Calu3 (cell line): ENCODE measurements at regions not wholly inside any gene's neighbourhood (a gene's known extent, or its start where the extent isn't known, plus 50 kb on each side); places are given as distances from the start of the nearest gene placed in this dataset.

Experiments used
- BruUV-seq: library from RNA; stranded (reverse); fragments of 400-500 nt; replicated peaks from 2 replicates; lab custom pipeline; 2021; lab: Mats Ljungman, UMichigan
- CTCF ChIA-PET: fragments of 300-600 bp; sonication (Branson Sonifier 250); formaldehyde crosslinking; loops from one replicate; lab custom pipeline; 2022; ENCODE audit warnings: antibody characterized with exemption; lab: Charles Lee
- DNase-seq: peaks from one replicate; pipeline ENCODE4 v3.0.0; 2022
- H3K27ac Mint-ChIP-seq: one replicate; pipeline ENCODE4 v1.8.0; 2022; ENCODE audit warnings: mixed read lengths; ENCODE audit not compliant: unreplicated experiment
- H3K27me3 Mint-ChIP-seq: one replicate; pipeline ENCODE4 v1.8.0; 2022; ENCODE audit warnings: mixed read lengths; ENCODE audit not compliant: unreplicated experiment
- H3K36me3 Mint-ChIP-seq: one replicate; pipeline ENCODE4 v1.8.0; 2022; ENCODE audit warnings: mild to moderate bottlenecking, moderate library complexity, mixed read lengths; ENCODE audit not compliant: insufficient read depth, unreplicated experiment
- H3K4me1 Mint-ChIP-seq: one replicate; pipeline ENCODE4 v1.8.0; 2022; ENCODE audit warnings: mild to moderate bottlenecking, low read depth, mixed read lengths; ENCODE audit not compliant: unreplicated experiment
- H3K4me3 Mint-ChIP-seq: one replicate; pipeline ENCODE4 v1.8.0; 2022; ENCODE audit warnings: mild to moderate bottlenecking, low read depth, moderate library complexity, mixed read lengths; ENCODE audit not compliant: unreplicated experiment
- H3K9me3 Mint-ChIP-seq: one replicate; pipeline ENCODE4 v1.8.0; 2022; ENCODE audit warnings: low read depth, mixed read lengths; ENCODE audit not compliant: unreplicated experiment
- CTCF ChIP-seq: fragments of 200-600 bp; IDR thresholded peaks from one replicate; pipeline ENCODE4 v1.8.0; 2022; ENCODE audit warnings: antibody characterized with exemption; ENCODE audit not compliant: unreplicated experiment
- intact Hi-C: fragments of 100-400 bp; cut with micrococcal nuclease; formaldehyde crosslinking; loops from one replicate; pipeline ENCODE4 v1.10.0; 2022; ENCODE audit not compliant: unreplicated experiment

GRCh38 chr2:64232266-64232665, 88.0 kb upstream of the PELI1 start:
- intact Hi-C loops: no loop called here
- no TSS peak for BruUV-seq

GRCh38 chr2:64233376-64233922, 89.2 kb upstream of the PELI1 start:
- Mint-ChIP-seq H3K27me3 (peaks cover 23% of the 10 kb centered on the region), H3K4me3 (no peak overlapping the region), H3K4me1 (peaks cover 3% of the 10 kb centered on the region), H3K36me3 (no peaks in the 10 kb centered on the region), H3K27ac (no peak overlapping the region), H3K9me3 (no peaks in the 10 kb centered on the region)
- BruUV-seq: no TSS peak
- intact Hi-C loops: no loop called here
- CTCF ChIA-PET: interaction anchor here (0.5 kb wide), 1 partner anchor 63 kb away, joined by 4 read pairs; no protein-coding TSS in a partner anchor
- TF ChIP-seq CTCF: no peak
- no peak for DNase-seq

More at GRCh38 chr2:64232266-64232665, 88.0 kb upstream of the PELI1 start:
- DNase-seq: no peak
- no peak for TF ChIP-seq CTCF
- H3K4me3 Mint-ChIP-seq: no peak overlapping the region
- H3K4me1 Mint-ChIP-seq: peaks cover 10% of the 10 kb centered on the region
- H3K9me3 Mint-ChIP-seq: no peaks in the 10 kb centered on the region
- no peak overlapping the region for H3K27ac Mint-ChIP-seq
- peaks cover 23% of the 10 kb centered on the region for H3K27me3 Mint-ChIP-seq
- peaks cover 6% of the 10 kb centered on the region for H3K36me3 Mint-ChIP-seq
- CTCF ChIA-PET: no interaction called here

- H3K4me1 Mint-ChIP-seq: no peaks in the 10 kb centered on the region
- TF ChIP-seq CTCF: no peak
- H3K9me3 Mint-ChIP-seq: no peaks in the 10 kb centered on the region
- no peak overlapping the region for H3K4me3 Mint-ChIP-seq
- CTCF ChIA-PET: interaction anchor here (0.7 to 1.3 kb wide), 2 partner anchors 17 to 289 kb away, joined by 3 to 6 read pairs; no protein-coding TSS in a partner anchor
- intact Hi-C loops: no loop called here
- H3K27ac Mint-ChIP-seq: no peak overlapping the region
- H3K36me3 Mint-ChIP-seq: no peaks in the 10 kb centered on the region
- no peak for DNase-seq
- H3K27me3 Mint-ChIP-seq: peaks cover 23% of the 10 kb centered on the region
- BruUV-seq: no TSS peak
These were observed 89.9 kb upstream of the PELI1 start for GRCh38 chr2:64234150-64234549.

- H3K27ac Mint-ChIP-seq: no peak overlapping the region
These were observed 90.6 kb upstream of the PELI1 start for GRCh38 chr2:64234785-64235184.

More at GRCh38 chr2:64234785-64235184, 90.6 kb upstream of the PELI1 start:
- Mint-ChIP-seq H3K36me3 (no peaks in the 10 kb centered on the region), H3K4me1 (no peaks in the 10 kb centered on the region), H3K9me3 (no peaks in the 10 kb centered on the region), H3K4me3 (no peak overlapping the region), H3K27me3 (peaks cover 19% of the 10 kb centered on the region)
- intact Hi-C loops: no loop called here
- BruUV-seq: no TSS peak
- CTCF ChIA-PET: interaction anchor here (0.7 to 1.3 kb wide), 2 partner anchors 16 to 290 kb away, joined by 3 to 6 read pairs; no protein-coding TSS in a partner anchor
- DNase-seq: no peak
- TF ChIP-seq CTCF: no peak
